Hepatocyte (in vitro differentiated cells): ENCODE measurements at regions not wholly inside any gene's neighbourhood (a gene's known extent, or its start where the extent isn't known, plus 50 kb on each side); places are given as distances from the start of the nearest gene placed in this dataset.
A peak's percentile ranks its signal among the peaks of the same experiment; 100 is the strongest.

ENCODE experiments used
- DNase-seq: peaks from one replicate; pipeline ENCODE4 v3.0.0-alpha.2; 2016; ENCODE audit warnings: low spot score
- H2AFZ ChIP-seq: fragments of 200-600 bp; sonication (generic); 2 replicates; pipeline ENCODE4 v1.6.0; 2016; ENCODE audit warnings: antibody characterized with exemption, mild to moderate bottlenecking
- H3K27ac ChIP-seq: fragments of 200-600 bp; sonication (generic); 2 replicates; pipeline ENCODE4 v1.5.1; 2016; ENCODE audit warnings: mild to moderate bottlenecking
- H3K27me3 ChIP-seq: fragments of 200-600 bp; sonication (generic); 2 replicates; pipeline ENCODE4 v1.6.1; 2016
- H3K36me3 ChIP-seq: fragments of 200-600 bp; sonication (generic); replicated peaks from 2 replicates; pipeline ENCODE4 v1.5.1; 2016; ENCODE audit warnings: low read depth; ENCODE audit not compliant: insufficient read depth
- H3K4me1 ChIP-seq: fragments of 200-600 bp; sonication (generic); 2 replicates; pipeline ENCODE4 v1.5.1; 2016; ENCODE audit warnings: mild to moderate bottlenecking, moderate library complexity; ENCODE audit not compliant: insufficient read depth
- H3K4me2 ChIP-seq: fragments of 200-600 bp; sonication (generic); 2 replicates; pipeline ENCODE4 v1.6.0; 2016
- H3K4me3 ChIP-seq: fragments of 200-600 bp; sonication (generic); 2 replicates; pipeline ENCODE4 v1.5.1; 2016; ENCODE audit warnings: mild to moderate bottlenecking
- H3K79me2 ChIP-seq: fragments of 200-600 bp; sonication (generic); 2 replicates; pipeline ENCODE4 v1.6.0; 2017; ENCODE audit warnings: mild to moderate bottlenecking
- H3K9me2 ChIP-seq: fragments of 200-600 bp; sonication (generic); replicated peaks from 2 replicates; pipeline ENCODE4 v1.6.0; 2017; ENCODE audit warnings: mild to moderate bottlenecking; ENCODE audit not compliant: insufficient read depth
- H3K9me3 ChIP-seq: fragments of 200-600 bp; sonication (generic); 2 replicates; pipeline ENCODE4 v1.5.1; 2016; ENCODE audit warnings: low read depth, mild to moderate bottlenecking
- H4K20me1 ChIP-seq: fragments of 200-600 bp; sonication (generic); 2 replicates; pipeline ENCODE4 v1.6.0; 2016; ENCODE audit warnings: mild to moderate bottlenecking; ENCODE audit not compliant: insufficient read depth, poor library complexity, severe bottlenecking
- CTCF ChIP-seq: fragments of 200-600 bp; sonication (generic); IDR thresholded peaks from 2 replicates; pipeline ENCODE4 v1.5.1; 2016; ENCODE audit warnings: antibody characterized with exemption, mild to moderate bottlenecking; ENCODE audit not compliant: poor library complexity
- EZH2 ChIP-seq: fragments of 200-600 bp; sonication (generic); IDR thresholded peaks from 2 replicates; pipeline ENCODE4 v1.6.1; 2016; ENCODE audit warnings: antibody characterized with exemption, mild to moderate bottlenecking, borderline replicate concordance
- EZH2phosphoT487 ChIP-seq: fragments of 200-600 bp; sonication (generic); IDR thresholded peaks from one replicate; pipeline ENCODE4 v1.6.1; 2018; ENCODE audit warnings: antibody characterized with exemption, mild to moderate bottlenecking, low read depth, moderate library complexity; ENCODE audit not compliant: unreplicated experiment, severe bottlenecking
- WGBS: methylation state at CpG from one replicate; pipeline ENCODE4 v1.1.6; 2016; ENCODE audit warnings: low lambda C conversion rate; ENCODE audit errors: missing lambda C conversion rate; 5-methylcytosine and 5-hydroxymethylcytosine counted together

GRCh38 chr20:25139029-25139705 lies 56.3 kb upstream of the ENTPD6 start:
- Histone ChIP-seq H3K9me2 (no peaks in the 10 kb centered on the region), H3K4me3 (no peak overlapping the region), H3K4me2 (no peak overlapping the region), H4K20me1 (no peaks in the 10 kb centered on the region), H3K4me1 (no peaks in the 10 kb centered on the region), H3K27ac (no peak overlapping the region), H3K79me2 (no peaks in the 10 kb centered on the region), H3K27me3 (no peaks in the 10 kb centered on the region), H3K36me3 (no peaks in the 10 kb centered on the region), H3K9me3 (no peaks in the 10 kb centered on the region), H2AFZ (no peak overlapping the region)
- DNase-seq: no peak
- TF ChIP-seq CTCF (peak; percentile 5), EZH2phosphoT487 (no peak)
- 74% methylated on average over 12 of the region's 12 CpGs for WGBS

- no peak for TF ChIP-seq EZH2phosphoT487
- TF ChIP-seq CTCF: no peak
- TF ChIP-seq EZH2: no peak
- H3K9me2 ChIP-seq: no peaks in the 10 kb centered on the region
- H3K4me1 ChIP-seq: no peaks in the 10 kb centered on the region
- DNase-seq: no peak
- no peak overlapping the region for H3K27ac ChIP-seq
- H3K9me3 ChIP-seq: no peaks in the 10 kb centered on the region
- no peak overlapping the region for H2AFZ ChIP-seq
- no peaks in the 10 kb centered on the region for H3K79me2 ChIP-seq
- no peaks in the 10 kb centered on the region for H3K27me3 ChIP-seq
- no peaks in the 10 kb centered on the region for H3K36me3 ChIP-seq
- H4K20me1 ChIP-seq: no peaks in the 10 kb centered on the region
- H3K4me2 ChIP-seq: no peak overlapping the region
- H3K4me3 ChIP-seq: no peak overlapping the region
- WGBS: 94% methylated on average over 5 of the region's 5 CpGs
These were observed 54.5 kb upstream of the ENTPD6 start for GRCh38 chr20:25140968-25141367.

GRCh38 chr20:25142435-25142834 lies 53.1 kb upstream of the ENTPD6 start:
- Histone ChIP-seq H3K9me2 (no peaks in the 10 kb centered on the region), H3K36me3 (no peaks in the 10 kb centered on the region), H3K27ac (no peak overlapping the region), H4K20me1 (no peaks in the 10 kb centered on the region), H3K4me1 (no peaks in the 10 kb centered on the region), H3K79me2 (no peaks in the 10 kb centered on the region), H3K27me3 (no peaks in the 10 kb centered on the region), H3K4me2 (no peak overlapping the region), H2AFZ (no peak overlapping the region), H3K4me3 (no peak overlapping the region), H3K9me3 (no peaks in the 10 kb centered on the region)
- no peak for DNase-seq
- TF ChIP-seq EZH2 (no peak), CTCF (no peak), EZH2phosphoT487 (no peak)
- WGBS: 80% methylated on average over 3 of the region's 3 CpGs
